ENCODE measurements at regions not wholly inside any gene's neighbourhood (a gene's known extent, or its start where the extent isn't known, plus 50 kb on each side); places are given as distances from the start of the nearest gene placed in this dataset.

- TF ChIP-seq CTCF (conservative IDR thresholded peaks at IDR 0.05; ENCODE audit: low read depth, low read length) (no peak), MXI1 (IDR thresholded peaks at IDR 0.05; ENCODE audit: borderline replicate concordance, low read depth, low read length) (no peak), BHLHE40 (IDR thresholded peaks at IDR 0.05; ENCODE audit: low read depth, low read length) (no peak), POLR2A (IDR thresholded peaks at IDR 0.05; ENCODE audit: low read depth, low read length) (no peak), CEBPB (IDR thresholded peaks at IDR 0.05; ENCODE audit: low read depth, low read length) (no peak), CHD1 (IDR thresholded peaks at IDR 0.05; ENCODE audit: low read depth, low read length) (no peak), RFX5 (IDR thresholded peaks at IDR 0.05; ENCODE audit: low read depth, low read length) (no peak)
Measured at GRCh38 chr6:156268849-156269248, 508.3 kb upstream of the ARID1B start.
